Urinary bladder (tissue), 3 donors: ENCODE measurements at regions not wholly inside any gene's neighbourhood (a gene's known extent, or its start where the extent isn't known, plus 50 kb on each side); places are given as distances from the start of the nearest gene placed in this dataset.
"Not testable (repeated sequence)": the region's sequence is repeated elsewhere in the genome, so short reads cannot be mapped to it uniquely, and the experiment has no call there.

Experiments
- DNase-seq: peaks from one replicate; pipeline ENCODE4 v3.0.0-alpha.2; 2015; ENCODE audit errors: extremely low spot score
- H3K27ac ChIP-seq: one replicate; pipeline ENCODE4 v1.5.1; 2013; ENCODE audit warnings: low read depth, mild to moderate bottlenecking, moderate library complexity
- H3K36me3 ChIP-seq: one replicate; pipeline ENCODE4 v1.6.1; 2013; ENCODE audit warnings: mild to moderate bottlenecking, moderate library complexity; ENCODE audit not compliant: insufficient read depth
- H3K4me1 ChIP-seq: one replicate; pipeline ENCODE4 v1.6.1; 2013; ENCODE audit warnings: mild to moderate bottlenecking, moderate library complexity; ENCODE audit not compliant: insufficient read depth
- H3K4me3 ChIP-seq: one replicate; pipeline ENCODE4 v1.5.1; 2013; ENCODE audit warnings: low read depth, low read length
- WGBS: extraction: QIAGEN DNeasy Blood & Tissue Kit; methylation state at CpG from one replicate; pipeline ENCODE4 v1.1.7; 2013; 5-methylcytosine and 5-hydroxymethylcytosine counted together
- donor health status: healthy with polysubstance abuse.
- donor health status: healthy.

DNA sequence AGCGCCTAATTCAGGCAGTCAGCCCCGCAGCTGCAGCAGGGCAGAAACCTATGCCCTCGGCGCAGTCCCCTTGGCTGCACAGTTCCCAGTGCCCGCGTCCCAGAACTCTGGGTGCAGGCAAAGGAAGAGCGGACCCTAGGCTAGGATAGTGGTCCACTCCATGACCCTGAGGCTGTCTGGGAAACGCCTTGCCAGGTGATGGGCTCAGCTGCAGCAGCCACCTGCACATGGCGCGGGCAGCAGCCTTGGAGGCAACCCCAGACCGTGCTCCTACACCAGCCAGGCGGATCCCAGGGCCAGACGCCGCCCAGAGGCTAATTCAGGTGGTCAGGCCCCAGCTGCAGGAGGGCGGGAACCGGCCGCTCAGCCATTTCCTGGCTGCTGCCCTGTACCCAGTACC lies 83.0 kb downstream of the POTEC start:
- not testable (repeated sequence) for H3K4me1 ChIP-seq, DNase-seq, H3K4me3 ChIP-seq, H3K36me3 ChIP-seq, H3K27ac ChIP-seq
- WGBS = 89% methylated on average over 17 of the region's 17 CpGs

DNA sequence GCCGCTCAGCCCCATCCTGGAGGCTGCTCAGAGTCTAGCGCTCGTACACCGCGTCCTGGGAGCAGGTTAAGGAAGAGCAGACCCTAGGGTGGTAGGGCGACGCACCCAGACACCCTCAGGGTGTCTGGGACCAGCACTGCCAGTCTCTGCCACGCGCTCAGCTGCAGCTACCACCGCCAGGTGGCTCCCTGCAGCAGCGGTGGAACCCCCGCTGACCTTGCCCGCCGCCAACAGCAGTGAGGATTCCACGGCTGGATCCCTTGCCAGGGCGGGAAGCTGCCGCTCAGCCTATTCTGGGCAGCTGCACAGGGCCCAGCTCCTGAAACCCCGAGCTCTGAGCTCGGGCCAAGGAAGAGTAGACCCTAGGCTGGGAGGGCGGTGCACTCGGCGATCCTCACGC lies 83.6 kb downstream of the POTEC start:
- not testable (repeated sequence) for H3K36me3 ChIP-seq, H3K4me3 ChIP-seq, H3K27ac ChIP-seq, H3K4me1 ChIP-seq, DNase-seq
- WGBS = 89% methylated on average over 23 of the region's 23 CpGs

DNA sequence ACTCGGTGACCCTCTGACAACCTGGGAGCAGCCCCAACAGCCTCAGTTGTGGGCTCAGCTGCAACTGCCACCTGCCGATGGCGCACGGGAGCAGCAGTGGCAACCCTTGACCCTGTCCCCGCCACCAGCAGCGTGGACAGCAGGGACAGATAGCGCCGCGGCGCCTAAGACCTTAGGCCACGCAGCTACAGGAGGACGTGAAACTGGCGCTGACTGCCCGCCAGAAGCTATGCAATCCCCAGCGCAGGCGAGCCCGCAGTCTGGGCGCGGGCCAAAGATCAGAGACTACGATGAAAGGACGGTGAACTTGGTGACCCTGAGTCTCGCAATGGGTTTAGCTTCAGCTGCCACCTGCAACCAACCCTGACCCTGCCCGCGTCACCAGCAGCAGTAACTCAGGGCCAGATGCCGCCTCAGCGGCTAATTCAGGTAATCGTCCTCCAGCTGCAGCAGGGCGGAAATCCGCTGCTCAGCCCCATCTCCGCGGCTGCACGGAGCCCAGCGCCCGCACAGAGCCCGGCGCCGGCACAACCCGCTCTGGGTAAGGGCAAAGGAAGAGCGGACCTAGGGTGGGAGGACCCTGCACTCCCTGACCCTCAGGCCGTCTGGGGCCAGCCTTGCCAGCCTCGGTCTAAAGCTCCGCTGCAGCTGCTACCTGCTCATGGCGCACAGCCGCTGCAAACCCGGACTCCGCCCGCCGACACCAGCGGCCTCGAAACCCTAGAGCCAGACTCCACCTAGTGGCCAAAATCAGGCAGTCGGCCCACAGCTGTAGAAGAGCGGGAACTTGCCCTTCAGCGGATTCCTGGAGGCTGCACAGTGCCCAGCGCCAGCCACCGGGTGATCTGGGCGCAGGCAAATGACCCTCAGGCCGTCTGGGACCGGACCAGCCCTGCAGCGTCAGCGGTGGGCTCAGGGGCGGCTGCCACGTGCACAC lies 85.1 kb downstream of the POTEC start:
- not testable (repeated sequence) for H3K27ac ChIP-seq, DNase-seq, H3K36me3 ChIP-seq, H3K4me1 ChIP-seq
- 13% methylated on average over 56 of the region's 62 CpGs for WGBS
- H3K4me3 ChIP-seq = peak overlapping the region; percentile 25

DNA sequence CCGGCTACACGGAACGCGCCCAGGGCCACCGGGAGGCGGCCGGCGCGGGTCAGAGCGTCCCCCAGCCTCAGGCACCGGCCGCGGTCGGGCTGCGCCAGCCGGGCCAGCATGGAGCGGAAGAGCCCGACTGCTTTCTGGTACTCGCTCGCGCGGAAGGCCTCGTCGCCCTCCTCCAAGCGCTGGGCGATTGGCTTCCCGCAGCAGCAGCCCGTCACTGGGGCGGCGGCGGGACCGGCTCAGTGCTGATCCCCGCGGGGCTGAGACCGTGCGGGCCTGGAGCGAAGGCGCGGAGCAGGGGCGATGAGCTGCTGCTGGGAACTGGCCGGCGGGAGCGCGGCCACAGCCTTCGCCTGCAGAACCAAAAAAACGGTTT lies 92.8 kb downstream of the POTEC start:
- not testable (repeated sequence) for H3K4me3 ChIP-seq, H3K36me3 ChIP-seq, DNase-seq, H3K27ac ChIP-seq, H3K4me1 ChIP-seq
- WGBS = 4% methylated on average over 30 of the region's 46 CpGs

DNA sequence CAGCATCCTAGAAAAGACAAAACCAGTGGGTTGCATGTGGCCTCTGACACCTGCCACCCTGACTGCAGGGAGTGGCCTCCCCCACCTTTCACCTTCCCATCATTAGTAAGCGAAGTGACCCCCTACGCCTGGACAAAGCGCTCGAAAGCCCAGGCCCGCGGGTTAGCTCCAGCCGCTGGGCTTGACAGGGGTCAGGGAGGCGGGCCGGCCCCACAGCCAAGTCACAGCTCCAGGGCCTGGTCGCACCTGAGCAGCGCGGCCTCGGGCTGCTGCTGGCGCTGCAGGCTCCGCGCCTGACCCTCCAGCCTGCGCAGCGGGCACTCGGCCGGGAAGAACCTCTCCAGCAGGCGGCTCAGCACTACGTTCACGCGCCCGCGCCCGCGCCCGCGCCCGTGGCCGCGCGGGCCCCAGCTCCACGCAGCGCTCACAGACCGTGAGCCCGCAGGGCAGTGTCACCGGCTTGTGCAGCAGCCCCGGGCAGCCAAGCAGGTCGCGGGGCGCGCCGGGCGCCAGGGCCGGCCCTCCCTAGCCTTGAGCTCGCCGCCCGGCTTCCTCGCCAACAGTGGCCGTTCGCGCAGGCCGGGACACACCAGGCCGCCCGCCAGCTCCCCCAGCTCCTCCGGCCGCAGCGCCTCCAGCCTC lies 93.3 kb downstream of the POTEC start:
- not testable (repeated sequence) for H3K27ac ChIP-seq, H3K36me3 ChIP-seq, H3K4me1 ChIP-seq, DNase-seq
- H3K4me3 ChIP-seq = peak overlapping the region; percentile 22
- WGBS = 8% methylated on average over 45 of the region's 60 CpGs

DNA sequence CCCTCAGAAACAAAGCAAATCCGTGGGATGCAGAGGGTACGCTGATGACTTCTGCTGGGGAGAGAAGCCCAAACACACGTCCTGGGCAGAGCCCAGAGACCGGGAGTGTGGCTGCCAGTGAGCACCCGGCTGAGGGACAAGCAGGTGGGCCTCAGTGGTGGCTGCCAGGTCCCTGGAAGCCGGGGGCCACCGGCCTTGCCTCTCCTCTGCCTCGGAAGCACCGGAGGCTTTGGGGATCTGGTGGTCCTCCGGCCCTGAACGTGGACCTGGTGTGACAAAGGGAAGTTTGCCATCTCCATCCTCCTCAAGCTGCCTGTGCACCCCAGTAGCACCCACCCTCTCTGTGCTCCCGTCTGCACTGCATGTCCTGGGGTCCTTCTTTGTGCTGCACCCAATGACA lies 94.3 kb downstream of the POTEC start:
- WGBS = 82% methylated on average over 12 of the region's 12 CpGs
- H3K36me3 ChIP-seq, DNase-seq, H3K27ac ChIP-seq, H3K4me1 ChIP-seq, H3K4me3 ChIP-seq: not testable (repeated sequence)

DNA sequence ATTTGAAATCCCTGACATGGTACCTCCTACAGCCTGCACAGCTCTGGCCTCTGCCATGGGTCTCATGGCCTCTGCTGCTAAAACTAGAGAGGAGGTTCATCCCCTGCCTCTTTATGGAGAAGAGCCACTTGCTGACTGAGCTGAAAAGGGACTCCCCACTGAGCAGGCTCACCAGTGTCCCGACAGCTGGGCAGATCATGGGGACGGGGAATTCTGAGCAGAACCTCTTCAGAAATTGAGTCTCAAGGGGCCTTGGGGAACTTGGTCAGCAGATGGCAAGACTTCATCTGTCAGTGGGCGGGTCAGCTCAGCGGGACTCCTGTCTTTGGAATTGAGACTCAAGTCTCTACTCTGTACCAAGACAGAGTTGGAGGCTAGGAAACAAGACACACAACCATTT lies 95.7 kb downstream of the POTEC start:
- H3K27ac ChIP-seq, DNase-seq: not testable (repeated sequence)
- 85% methylated on average over 4 of the region's 4 CpGs for WGBS

DNA sequence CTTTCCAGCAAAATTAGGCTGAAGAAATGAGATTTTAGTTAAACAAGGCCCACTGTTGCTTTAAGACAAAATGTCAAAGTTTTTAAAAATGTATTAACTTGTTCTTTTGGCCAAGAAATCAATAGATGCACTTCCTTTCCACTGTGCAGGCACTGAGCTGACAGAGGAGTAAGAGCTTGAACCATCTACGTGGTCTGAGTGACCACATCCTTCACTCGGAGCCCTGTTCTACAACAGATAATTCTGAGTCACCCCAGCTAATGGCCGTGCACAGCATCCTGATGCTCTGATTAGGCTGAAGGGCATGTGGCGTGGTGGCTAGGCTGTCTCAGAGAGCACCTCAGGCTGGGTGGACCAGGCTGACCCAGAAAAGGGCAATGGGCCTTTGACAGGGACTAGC lies 107.9 kb downstream of the POTEC start:
- not testable (repeated sequence) for H3K36me3 ChIP-seq, DNase-seq, H3K27ac ChIP-seq, H3K4me1 ChIP-seq, H3K4me3 ChIP-seq
- WGBS = 65% methylated on average over 3 of the region's 4 CpGs

More for the DNA sequence above, 95.7 kb downstream of the POTEC start:
- not testable (repeated sequence) for H3K4me3 ChIP-seq, H3K4me1 ChIP-seq, H3K36me3 ChIP-seq

DNA sequence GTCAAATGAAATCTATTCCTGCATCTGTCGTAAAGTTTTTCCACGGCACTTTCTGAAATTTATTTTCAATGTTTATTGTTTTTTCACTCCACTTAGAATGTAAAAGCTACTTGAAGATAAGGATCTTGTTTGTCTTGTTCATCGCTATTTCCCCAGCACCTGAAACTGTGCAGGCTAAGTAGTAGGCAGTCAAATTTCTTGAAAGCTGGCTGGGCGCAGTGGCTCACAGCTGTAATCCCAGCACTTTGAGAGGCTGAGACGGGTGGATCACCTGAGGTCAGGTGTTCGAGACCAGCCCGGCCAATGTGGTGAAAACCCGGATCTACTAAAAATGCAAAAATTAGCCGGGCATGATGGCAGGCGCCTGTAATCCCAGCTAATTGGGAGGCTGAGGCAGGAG lies 111.0 kb downstream of the POTEC start:
- DNase-seq, H3K27ac ChIP-seq, H3K4me3 ChIP-seq, H3K4me1 ChIP-seq, H3K36me3 ChIP-seq: not testable (repeated sequence)
- 83% methylated on average over 10 of the region's 10 CpGs for WGBS

DNA sequence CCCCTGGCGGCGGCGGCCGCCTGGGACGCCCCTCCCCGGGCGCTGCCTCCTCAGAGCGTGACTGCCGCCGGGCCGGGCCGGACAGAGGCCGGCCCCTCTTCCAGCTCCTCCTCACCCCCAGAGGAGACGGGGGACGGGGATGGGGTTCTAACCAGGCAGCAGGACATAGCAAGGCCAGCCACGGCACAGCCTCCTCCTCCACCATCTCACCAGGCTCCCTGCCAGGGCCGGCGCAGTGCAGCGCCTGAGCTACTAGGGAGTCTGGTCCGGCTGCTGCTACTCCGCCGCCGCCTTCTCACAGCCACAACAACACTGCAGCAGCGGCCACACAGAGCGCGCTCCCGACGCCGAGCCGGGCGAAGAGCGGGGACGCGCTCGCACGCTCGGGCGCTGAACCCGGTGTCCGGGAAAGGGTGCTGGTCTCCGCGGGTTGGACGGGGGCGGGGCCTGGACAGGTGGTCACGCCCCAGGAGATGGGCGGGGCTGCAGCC lies 112.3 kb downstream of the POTEC start:
- not testable (repeated sequence) for DNase-seq, H3K36me3 ChIP-seq, H3K4me1 ChIP-seq, H3K27ac ChIP-seq
- 3% methylated on average over 46 of the region's 46 CpGs for WGBS
- H3K4me3 ChIP-seq = peak overlapping the region; percentile 19

DNA sequence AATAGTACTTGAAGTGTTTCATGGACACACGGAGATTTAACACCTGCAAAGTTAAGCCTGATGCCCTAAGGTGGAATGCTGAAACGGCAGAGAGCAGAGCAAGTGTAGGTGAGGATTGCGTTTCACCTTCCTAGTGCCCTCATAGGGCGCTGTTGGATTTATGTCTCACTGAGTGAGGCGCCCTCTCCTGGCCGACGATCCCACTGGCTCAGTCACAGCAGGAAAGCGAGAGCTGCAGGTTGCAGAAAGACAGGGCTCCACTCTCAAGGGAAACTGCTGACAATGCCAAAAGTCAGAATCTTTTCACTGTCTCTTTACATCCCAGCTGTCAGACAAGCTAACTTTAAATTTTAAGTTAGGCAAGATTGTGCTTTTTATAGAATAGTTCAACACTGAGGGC lies 127.6 kb downstream of the POTEC start:
- H3K27ac ChIP-seq, H3K36me3 ChIP-seq, H3K4me3 ChIP-seq, H3K4me1 ChIP-seq, DNase-seq: not testable (repeated sequence)
- WGBS = 6% methylated on average over 8 of the region's 8 CpGs

DNA sequence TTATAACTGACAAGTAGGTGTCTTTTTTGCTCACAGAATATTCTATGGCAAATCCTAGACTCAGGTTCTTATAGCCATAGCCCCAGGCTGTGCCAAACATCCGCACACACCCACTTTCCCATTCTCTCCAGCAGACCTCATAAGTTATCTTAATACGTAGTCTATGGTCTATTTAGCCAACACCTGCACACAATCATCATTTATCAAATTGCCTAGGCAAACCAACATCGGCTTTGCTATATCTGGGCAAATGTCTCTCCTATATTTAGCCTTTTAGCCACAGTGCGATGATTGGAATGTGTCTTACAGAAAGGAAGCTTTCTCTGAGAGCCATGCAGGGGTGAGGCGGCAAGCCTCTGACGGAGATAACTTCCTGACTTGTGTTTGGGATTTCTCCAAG lies 128.0 kb downstream of the POTEC start:
- not testable (repeated sequence) for H3K4me3 ChIP-seq, H3K36me3 ChIP-seq, H3K27ac ChIP-seq, DNase-seq, H3K4me1 ChIP-seq
- WGBS = 60% methylated on average over 6 of the region's 6 CpGs

DNA sequence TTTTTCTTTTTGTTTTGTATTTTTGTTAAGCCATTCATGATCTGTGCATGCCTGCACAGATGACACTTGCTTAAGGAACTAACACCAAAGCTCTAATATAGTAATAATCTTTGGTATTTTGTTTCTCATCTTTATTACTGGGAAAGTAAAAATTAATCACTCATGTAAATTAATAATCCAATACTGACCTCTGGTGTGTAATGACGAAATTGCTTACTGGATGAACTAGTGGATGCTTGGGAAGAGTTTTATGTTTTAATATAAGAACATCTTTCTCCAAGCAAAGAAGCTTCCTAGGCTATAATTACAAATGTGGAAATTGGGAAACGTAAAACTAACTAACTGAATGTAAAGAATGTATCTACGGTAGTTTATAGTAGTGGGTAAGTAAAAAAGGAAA lies 147.9 kb downstream of the POTEC start:
- DNase-seq, H3K36me3 ChIP-seq, H3K4me1 ChIP-seq, H3K4me3 ChIP-seq, H3K27ac ChIP-seq: not testable (repeated sequence)
- WGBS = 39% methylated on average over 3 of the region's 3 CpGs

DNA sequence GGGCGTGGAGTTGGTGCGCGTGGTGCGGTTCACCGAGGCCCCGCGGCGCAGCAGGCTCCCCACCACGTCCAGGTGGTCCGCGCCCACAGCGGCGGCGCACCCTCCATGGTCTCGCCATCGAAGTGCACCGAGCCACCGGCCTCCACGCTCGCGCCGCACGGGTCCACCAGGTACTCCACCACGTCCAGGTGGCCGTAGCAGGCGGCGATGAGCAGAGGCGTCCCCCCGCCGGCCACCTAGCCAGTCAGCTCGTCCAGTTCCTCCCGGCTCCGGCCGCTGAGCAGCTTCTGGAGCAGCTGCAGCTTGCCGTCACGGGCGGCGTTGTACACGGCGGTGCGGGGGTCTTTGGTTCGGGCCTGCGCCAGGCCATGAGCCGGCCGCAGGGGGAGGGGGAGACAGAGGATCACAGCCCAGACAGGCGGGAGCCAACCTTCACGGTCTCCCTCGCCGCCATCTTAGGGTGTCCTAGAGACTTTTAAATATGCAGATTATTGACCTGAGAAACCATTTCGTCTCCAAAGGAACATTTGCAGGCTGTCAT lies 149.8 kb downstream of the POTEC start:
- 94% methylated on average over 50 of the region's 50 CpGs for WGBS
- DNase-seq = not testable (repeated sequence)

More for the DNA sequence above, 149.8 kb downstream of the POTEC start:
- not testable (repeated sequence) for H3K36me3 ChIP-seq, H3K4me1 ChIP-seq, H3K27ac ChIP-seq, H3K4me3 ChIP-seq
